DND-41 (cell line): ENCODE measurements at regions not wholly inside any gene's neighbourhood (a gene's known extent, or its start where the extent isn't known, plus 50 kb on each side); places are given as distances from the start of the nearest gene placed in this dataset.
"Not testable (repeated sequence)": the region's sequence is repeated elsewhere in the genome, so short reads cannot be mapped to it uniquely, and the experiment has no call there.

Experiments
- ATAC-seq: fragments of 200-7000 bp; cut with Tn5 transposase; 3 replicates; pipeline ENCODE4 v1.9.1; 2021; ENCODE audit warnings: low read depth; ENCODE audit not compliant: insufficient read depth
- DNase-seq: peaks from one replicate; pipeline ENCODE4 v3.0.0-alpha.2; 2020
- H2AFZ ChIP-seq: 2 replicates; pipeline ENCODE4 v1.6.0; 2012; ENCODE audit warnings: low read depth, low read length
- H3K27ac ChIP-seq: 2 replicates; pipeline ENCODE4 v1.5.1; 2012; ENCODE audit warnings: low read length, inconsistent platforms
- H3K27me3 ChIP-seq: fragments of 200-600 bp; sonication (generic); 2 replicates; pipeline ENCODE4 v1.6.0; 2012; ENCODE audit warnings: low read length, mild to moderate bottlenecking, inconsistent platforms; ENCODE audit not compliant: insufficient read depth, poor library complexity
- H3K36me3 ChIP-seq: 2 replicates; pipeline ENCODE4 v1.5.1; 2012; ENCODE audit warnings: low read length, inconsistent platforms; ENCODE audit not compliant: insufficient read depth
- H3K4me1 ChIP-seq: 2 replicates; pipeline ENCODE4 v1.5.1; 2012; ENCODE audit warnings: mild to moderate bottlenecking, low read length; ENCODE audit not compliant: insufficient read depth
- H3K4me2 ChIP-seq: 2 replicates; pipeline ENCODE4 v1.6.0; 2012; ENCODE audit warnings: mild to moderate bottlenecking, moderate library complexity, low read length, inconsistent platforms; ENCODE audit not compliant: insufficient read depth
- H3K4me3 ChIP-seq, 2 experiments: fragments of 200-600 bp in 1 of 2; shearing (Covaris generic) in 1 of 2; 2 replicates each; pipeline ENCODE4 v1.5.1; 2012 to 2016; ENCODE audit warnings: inconsistent platforms in 2 of 2, low read length in 2 of 2, mild to moderate bottlenecking in 2 of 2, low read depth in 1 of 2, moderate library complexity in 1 of 2
- H3K79me2 ChIP-seq: 2 replicates; pipeline ENCODE4 v1.6.0; 2012; ENCODE audit warnings: low read length, inconsistent platforms; ENCODE audit not compliant: insufficient read depth
- H3K9ac ChIP-seq: 2 replicates; pipeline ENCODE4 v1.6.0; 2012; ENCODE audit warnings: low read depth, mild to moderate bottlenecking, inconsistent platforms, low read length, moderate library complexity
- H3K9me3 ChIP-seq: 2 replicates; pipeline ENCODE4 v1.5.1; 2012; ENCODE audit warnings: low read length, moderate library complexity, mild to moderate bottlenecking, inconsistent platforms; ENCODE audit not compliant: insufficient read depth, severe bottlenecking
- H4K20me1 ChIP-seq: 2 replicates; pipeline ENCODE4 v1.6.0; 2012; ENCODE audit warnings: low read length; ENCODE audit not compliant: insufficient read depth
- EZH2 ChIP-seq: IDR thresholded peaks from 3 replicates; pipeline ENCODE4 v1.6.1; 2012; ENCODE audit warnings: borderline replicate concordance, low read depth, mild to moderate bottlenecking, moderate library complexity, low read length, inconsistent platforms; ENCODE audit not compliant: severe bottlenecking
- TF ChIP-seq, protein P1 (sequence below): IDR thresholded peaks from 2 replicates; pipeline ENCODE4 v1.5.1; 2012; ENCODE audit warnings: borderline replicate concordance, low read length, moderate library complexity, mild to moderate bottlenecking; ENCODE audit not compliant: poor library complexity, severe bottlenecking; ENCODE audit errors: extremely low read depth

DNA sequence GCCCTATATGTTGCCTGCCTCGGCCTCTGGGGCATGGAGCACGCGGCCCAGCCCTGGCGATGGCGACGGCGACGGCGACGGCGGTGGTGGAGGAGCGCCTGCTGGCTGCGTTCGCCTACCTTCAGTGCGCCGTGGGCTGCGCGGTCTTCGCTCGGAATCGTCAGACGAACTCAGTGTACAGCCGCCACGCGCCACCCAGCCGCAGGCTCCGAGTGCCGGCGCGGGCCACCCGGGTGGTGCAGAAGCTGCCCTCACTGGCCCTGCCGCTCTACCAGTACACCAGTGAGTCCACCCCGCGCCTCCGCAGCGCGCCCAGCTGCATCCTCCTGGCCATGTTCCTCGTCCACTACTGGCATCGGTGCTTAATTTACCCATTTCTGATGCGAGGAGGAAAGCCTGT, 83.7 kb upstream of the F9 start:
- DNase-seq, result no peak
- no peaks in the 10 kb centered on the region for H3K79me2 ChIP-seq
- no peaks in the 10 kb centered on the region for H3K36me3 ChIP-seq
- ATAC-seq, result no peak
- TF ChIP-seq, protein P1, sequence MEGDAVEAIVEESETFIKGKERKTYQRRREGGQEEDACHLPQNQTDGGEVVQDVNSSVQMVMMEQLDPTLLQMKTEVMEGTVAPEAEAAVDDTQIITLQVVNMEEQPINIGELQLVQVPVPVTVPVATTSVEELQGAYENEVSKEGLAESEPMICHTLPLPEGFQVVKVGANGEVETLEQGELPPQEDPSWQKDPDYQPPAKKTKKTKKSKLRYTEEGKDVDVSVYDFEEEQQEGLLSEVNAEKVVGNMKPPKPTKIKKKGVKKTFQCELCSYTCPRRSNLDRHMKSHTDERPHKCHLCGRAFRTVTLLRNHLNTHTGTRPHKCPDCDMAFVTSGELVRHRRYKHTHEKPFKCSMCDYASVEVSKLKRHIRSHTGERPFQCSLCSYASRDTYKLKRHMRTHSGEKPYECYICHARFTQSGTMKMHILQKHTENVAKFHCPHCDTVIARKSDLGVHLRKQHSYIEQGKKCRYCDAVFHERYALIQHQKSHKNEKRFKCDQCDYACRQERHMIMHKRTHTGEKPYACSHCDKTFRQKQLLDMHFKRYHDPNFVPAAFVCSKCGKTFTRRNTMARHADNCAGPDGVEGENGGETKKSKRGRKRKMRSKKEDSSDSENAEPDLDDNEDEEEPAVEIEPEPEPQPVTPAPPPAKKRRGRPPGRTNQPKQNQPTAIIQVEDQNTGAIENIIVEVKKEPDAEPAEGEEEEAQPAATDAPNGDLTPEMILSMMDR, result no peak
- no peak for TF ChIP-seq EZH2
- no peaks in the 10 kb centered on the region for H4K20me1 ChIP-seq
- H3K27ac ChIP-seq, result no peak overlapping the region
- H3K9ac ChIP-seq, result no peak overlapping the region
- no peaks in the 10 kb centered on the region for H3K4me1 ChIP-seq
- H3K9me3 ChIP-seq, result no peaks in the 10 kb centered on the region
- H3K27me3 ChIP-seq, result no peaks in the 10 kb centered on the region
- H3K4me2 ChIP-seq, result no peak overlapping the region
- H3K4me3 ChIP-seq, result no peak overlapping the region
- no peak overlapping the region for H2AFZ ChIP-seq

- H2AFZ ChIP-seq, result no peak overlapping the region
- no peak overlapping the region for H3K4me3 ChIP-seq
- H3K4me1 ChIP-seq, result no peaks in the 10 kb centered on the region
- TF ChIP-seq, protein P1, result no peak
- TF ChIP-seq EZH2, result no peak
- H3K79me2 ChIP-seq, result no peaks in the 10 kb centered on the region
- H4K20me1 ChIP-seq, result no peaks in the 10 kb centered on the region
- no peak overlapping the region for H3K4me2 ChIP-seq
- no peaks in the 10 kb centered on the region for H3K36me3 ChIP-seq
- no peak for ATAC-seq
- H3K9ac ChIP-seq, result no peak overlapping the region
- H3K9me3 ChIP-seq, result no peaks in the 10 kb centered on the region
- H3K27me3 ChIP-seq, result no peaks in the 10 kb centered on the region
- no peak overlapping the region for H3K27ac ChIP-seq
- DNase-seq, result no peak
Observed at GRCh38 chrX:139429913-139430312, 100.6 kb upstream of the F9 start.

- H4K20me1 ChIP-seq, result no peaks in the 10 kb centered on the region
- no peak for TF ChIP-seq EZH2
- TF ChIP-seq, protein P1, result no peak
- H3K27ac ChIP-seq, result no peak overlapping the region
- H3K36me3 ChIP-seq, result no peaks in the 10 kb centered on the region
- H3K9ac ChIP-seq, result no peak overlapping the region
- no peak overlapping the region for H2AFZ ChIP-seq
- no peak overlapping the region for H3K4me3 ChIP-seq
- no peaks in the 10 kb centered on the region for H3K4me1 ChIP-seq
- H3K4me2 ChIP-seq, result no peak overlapping the region
- DNase-seq (no peak), ATAC-seq (no peak)
- H3K27me3 ChIP-seq, result no peaks in the 10 kb centered on the region
- H3K79me2 ChIP-seq, result no peaks in the 10 kb centered on the region
- H3K9me3 ChIP-seq, result no peaks in the 10 kb centered on the region
Observed at GRCh38 chrX:139423186-139423585, 107.4 kb upstream of the F9 start.

DNA sequence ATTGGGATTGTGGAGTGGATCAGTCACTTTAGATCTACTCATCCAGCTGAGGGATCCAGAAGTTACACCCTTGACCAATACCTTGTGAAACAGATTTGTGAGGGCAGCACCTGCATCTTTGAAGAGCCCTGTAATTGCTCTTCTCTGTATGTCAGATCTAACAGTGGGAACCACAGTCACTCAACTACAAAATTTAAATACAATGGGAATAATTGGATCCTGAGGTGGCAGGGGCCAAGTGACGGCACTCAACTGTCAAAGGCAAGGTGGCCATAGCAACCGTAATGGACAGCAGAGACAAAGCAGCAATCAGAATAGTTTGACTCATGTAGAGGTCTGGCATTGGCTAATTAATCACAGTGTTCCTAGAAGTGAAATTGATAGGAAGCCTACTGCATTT, 132.3 kb upstream of the F9 start:
- H3K79me2 ChIP-seq, H4K20me1 ChIP-seq, H2AFZ ChIP-seq, H3K4me1 ChIP-seq, H3K4me3 ChIP-seq, H3K27ac ChIP-seq, DNase-seq, ATAC-seq, H3K9ac ChIP-seq, H3K4me2 ChIP-seq, H3K27me3 ChIP-seq, H3K9me3 ChIP-seq, H3K36me3 ChIP-seq: not testable (repeated sequence)
